Activated naive CD8-positive, alpha-beta T cell treated with anti-CD3 and anti-CD28 coated beads, Interleukin-2, amount 50 U/mL, for 24 hours (primary cell): ENCODE measurements at regions not wholly inside any gene's neighbourhood (a gene's known extent, or its start where the extent isn't known, plus 50 kb on each side); places are given as distances from the start of the nearest gene placed in this dataset.
A peak's percentile ranks its signal among the peaks of the same experiment; 100 is the strongest.
"Not testable (repeated sequence)": the region's sequence is repeated elsewhere in the genome, so short reads cannot be mapped to it uniquely, and the experiment has no call there.

Experiments
- ATAC-seq: fragments of 150-1000 bp; cut with Tn5 transposase; one replicate; pipeline ENCODE4 v1.10.0; 2021
- DNase-seq: peaks from one replicate; pipeline ENCODE4 v3.0.0; 2021
- H3K27ac Mint-ChIP-seq: one replicate; pipeline ENCODE4 v1.8.0; 2021; ENCODE audit warnings: mild to moderate bottlenecking, mixed read lengths
- H3K27me3 Mint-ChIP-seq: one replicate; pipeline ENCODE4 v1.8.0; 2021; ENCODE audit warnings: mixed read lengths
- H3K36me3 Mint-ChIP-seq: one replicate; pipeline ENCODE4 v1.8.0; 2021; ENCODE audit warnings: low read depth, mixed read lengths
- H3K4me1 Mint-ChIP-seq: one replicate; pipeline ENCODE4 v1.8.0; 2021; ENCODE audit warnings: mixed read lengths
- H3K4me3 Mint-ChIP-seq: one replicate; pipeline ENCODE4 v1.8.0; 2021; ENCODE audit warnings: mild to moderate bottlenecking, moderate library complexity, mixed read lengths
- H3K9me3 Mint-ChIP-seq: one replicate; pipeline ENCODE4 v1.8.0; 2021; ENCODE audit warnings: mixed read lengths

DNA sequence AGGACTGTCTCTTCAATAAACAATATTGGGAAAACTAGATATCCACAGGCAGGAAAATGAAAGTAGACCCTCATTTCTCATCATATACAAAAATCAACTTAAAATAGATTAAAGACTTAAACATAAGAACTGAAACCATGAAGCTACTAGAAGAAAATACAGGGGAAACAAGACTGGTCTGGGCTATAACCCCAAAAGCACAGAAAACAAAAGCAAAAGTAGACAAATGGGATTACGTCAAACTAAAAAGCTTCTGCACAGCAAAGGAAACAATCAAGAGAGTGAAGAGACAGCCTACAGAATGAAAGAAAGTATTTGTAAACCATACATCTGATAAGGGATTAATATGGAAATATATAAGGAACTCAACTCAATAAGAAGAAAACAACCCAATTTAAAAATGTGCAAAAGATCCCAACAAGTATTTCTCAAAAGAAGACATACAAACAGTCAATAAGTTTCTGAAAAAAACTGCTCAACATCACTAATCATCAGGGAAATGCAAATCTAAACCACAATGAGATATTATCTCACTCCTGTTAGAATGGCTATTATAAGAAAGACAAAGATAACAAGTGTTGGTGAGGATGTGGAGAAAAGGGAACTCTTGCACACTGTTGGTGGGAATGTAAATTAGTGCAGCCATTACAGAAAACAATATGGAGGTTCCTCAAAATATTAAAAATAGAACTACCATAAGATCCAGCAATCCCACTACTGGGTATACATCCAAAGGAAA is 325.3 kb upstream of the RASGEF1B start:
- Mint-ChIP-seq H3K27me3 (no peaks in the 10 kb centered on the region), H3K4me3 (peak overlapping the region; percentile 27), H3K4me1 (peaks cover 12% of the 10 kb centered on the region), H3K9me3 (peaks cover 18% of the 10 kb centered on the region), H3K36me3 (no peaks in the 10 kb centered on the region), H3K27ac (no peak overlapping the region)
- DNase-seq (no peak), ATAC-seq (no peak)

DNA sequence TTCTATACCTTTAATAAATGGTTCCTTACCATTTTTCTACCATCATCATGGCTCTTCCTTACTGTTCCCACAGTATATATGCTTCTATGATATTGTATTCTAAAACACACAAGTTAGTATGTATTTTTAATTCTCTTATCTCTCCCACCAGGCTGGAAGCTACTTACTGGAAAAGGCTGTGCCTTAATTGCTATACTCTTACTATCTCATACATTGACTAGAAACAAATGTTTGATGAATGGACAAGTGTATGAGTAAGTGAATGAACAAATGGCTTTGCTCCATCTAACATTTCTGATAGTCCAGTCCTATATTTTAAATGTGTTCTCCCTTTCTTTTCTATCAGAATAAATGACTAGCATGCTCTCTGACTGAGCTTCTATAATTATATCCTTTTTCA is 320.8 kb upstream of the RASGEF1B start:
- peaks cover 16% of the 10 kb centered on the region for H3K4me1 Mint-ChIP-seq
- DNase-seq (no peak), ATAC-seq (no peak)
- H3K4me3 Mint-ChIP-seq = no peak overlapping the region
- H3K27me3 Mint-ChIP-seq = no peaks in the 10 kb centered on the region
- H3K9me3 Mint-ChIP-seq = peaks cover 15% of the 10 kb centered on the region
- H3K36me3 Mint-ChIP-seq = no peaks in the 10 kb centered on the region
- H3K27ac Mint-ChIP-seq = no peak overlapping the region

DNA sequence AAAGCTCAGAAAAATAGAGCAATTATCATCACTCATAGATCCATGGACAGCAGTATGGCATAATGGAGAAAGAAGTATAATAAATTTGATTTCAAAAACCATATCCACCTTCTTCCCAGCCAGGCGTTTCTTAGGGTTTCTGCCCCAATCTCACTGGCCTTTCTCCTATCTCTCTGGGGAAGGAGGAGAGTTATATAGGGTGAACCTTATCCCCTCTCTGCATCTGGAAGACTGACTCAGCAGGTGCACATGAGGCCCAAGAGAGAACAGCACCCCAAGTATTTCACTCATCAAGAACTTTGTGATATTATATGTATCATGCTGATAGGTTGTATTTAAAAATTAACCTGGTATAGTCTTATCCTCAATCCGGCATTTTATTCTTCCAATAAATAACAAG is 318.8 kb upstream of the RASGEF1B start:
- Mint-ChIP-seq H3K9me3 (peaks cover 8% of the 10 kb centered on the region), H3K27ac (no peak overlapping the region)

DNA sequence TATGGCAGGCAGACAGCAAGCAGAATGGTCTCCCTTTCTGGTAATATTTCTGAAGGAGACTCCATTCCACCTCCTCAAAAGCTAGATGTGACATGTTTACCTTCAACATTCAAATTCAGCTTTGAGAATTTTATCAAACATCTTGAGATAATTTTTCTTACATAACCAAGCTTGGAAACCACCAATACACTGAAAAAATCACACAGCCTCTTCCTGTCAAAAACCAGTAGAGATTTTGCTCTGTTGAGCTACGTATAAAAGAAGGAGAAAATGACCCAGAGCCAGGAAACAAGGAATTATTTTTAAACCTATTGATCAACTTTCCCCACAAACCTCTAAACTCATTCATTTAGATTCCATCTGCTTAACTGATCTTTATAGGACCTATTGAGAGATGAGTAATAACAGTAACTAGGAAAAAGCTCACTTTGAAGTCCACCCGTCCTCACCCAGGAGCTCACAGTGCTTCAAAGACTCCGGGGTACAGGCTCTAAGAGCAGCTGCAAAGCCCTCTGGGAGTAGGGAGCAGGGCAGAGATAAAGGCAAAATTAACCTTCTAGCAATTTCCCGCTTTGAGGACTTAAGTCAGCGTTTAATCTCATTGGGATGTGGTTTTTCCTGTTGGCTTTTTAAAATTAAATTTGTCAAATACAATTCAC is 318.2 kb upstream of the RASGEF1B start:
- Mint-ChIP-seq H3K4me3 (no peak overlapping the region), H3K27ac (no peak overlapping the region), H3K36me3 (no peaks in the 10 kb centered on the region), H3K27me3 (no peaks in the 10 kb centered on the region), H3K4me1 (peaks cover 23% of the 10 kb centered on the region), H3K9me3 (peaks cover 8% of the 10 kb centered on the region)
- ATAC-seq (peak; percentile 57), DNase-seq (no peak)

More for the DNA sequence above, 318.8 kb upstream of the RASGEF1B start:
- no peak overlapping the region for H3K4me3 Mint-ChIP-seq
- ATAC-seq = no peak
- no peak for DNase-seq
- no peaks in the 10 kb centered on the region for H3K27me3 Mint-ChIP-seq
- peaks cover 23% of the 10 kb centered on the region for H3K4me1 Mint-ChIP-seq
- no peaks in the 10 kb centered on the region for H3K36me3 Mint-ChIP-seq

DNA sequence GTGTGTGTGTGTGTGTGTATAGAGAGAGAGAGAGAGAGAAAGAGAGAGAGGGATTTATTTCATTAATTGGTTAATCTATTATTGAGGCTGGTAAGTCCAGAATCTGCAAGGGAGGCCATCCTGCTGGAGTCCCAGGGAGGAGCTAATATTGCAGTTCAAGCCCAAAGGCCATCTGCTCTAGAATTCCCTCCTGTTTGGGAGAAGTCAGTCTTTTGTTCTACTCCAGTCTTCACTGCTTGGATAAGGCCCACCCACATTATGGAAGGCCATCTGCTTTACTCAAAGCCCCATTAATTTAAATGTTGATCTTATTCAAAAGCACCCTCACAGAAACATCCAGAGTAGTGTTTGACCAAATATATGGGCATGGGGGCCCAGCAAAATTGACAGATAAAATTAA is 317.5 kb upstream of the RASGEF1B start:
- Mint-ChIP-seq H3K4me1 (peaks cover 23% of the 10 kb centered on the region), H3K27me3 (no peaks in the 10 kb centered on the region)

DNA sequence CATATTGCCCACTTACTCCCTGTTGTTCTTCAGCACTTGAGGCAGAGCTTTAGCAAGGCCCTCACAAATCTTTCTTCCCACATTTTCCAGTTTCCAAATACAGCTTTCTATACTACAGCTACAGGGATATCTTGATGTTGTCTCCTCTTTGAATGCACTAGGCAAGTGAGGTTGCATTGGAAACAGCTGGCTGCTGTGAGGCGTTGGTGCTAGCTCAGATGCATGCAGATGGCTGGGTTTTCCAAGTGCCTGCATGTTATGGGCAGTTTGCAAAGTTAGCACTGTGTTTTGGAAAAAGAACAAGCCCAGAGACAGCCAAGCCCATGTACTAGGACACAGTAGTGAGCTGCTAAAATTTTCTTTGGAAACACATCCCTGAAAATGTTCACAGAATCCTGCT is 315.1 kb upstream of the RASGEF1B start:
- H3K4me1 Mint-ChIP-seq = peaks cover 23% of the 10 kb centered on the region
- no peaks in the 10 kb centered on the region for H3K27me3 Mint-ChIP-seq
- no peaks in the 10 kb centered on the region for H3K9me3 Mint-ChIP-seq
- peak overlapping the region; percentile 33 for H3K27ac Mint-ChIP-seq
- ATAC-seq = no peak
- H3K36me3 Mint-ChIP-seq = no peaks in the 10 kb centered on the region
- DNase-seq = no peak
- H3K4me3 Mint-ChIP-seq = no peak overlapping the region

More for the DNA sequence above, 317.5 kb upstream of the RASGEF1B start:
- peaks cover 5% of the 10 kb centered on the region for H3K9me3 Mint-ChIP-seq
- ATAC-seq = no peak
- no peak overlapping the region for H3K4me3 Mint-ChIP-seq
- no peak overlapping the region for H3K27ac Mint-ChIP-seq
- no peaks in the 10 kb centered on the region for H3K36me3 Mint-ChIP-seq
- DNase-seq = no peak

DNA sequence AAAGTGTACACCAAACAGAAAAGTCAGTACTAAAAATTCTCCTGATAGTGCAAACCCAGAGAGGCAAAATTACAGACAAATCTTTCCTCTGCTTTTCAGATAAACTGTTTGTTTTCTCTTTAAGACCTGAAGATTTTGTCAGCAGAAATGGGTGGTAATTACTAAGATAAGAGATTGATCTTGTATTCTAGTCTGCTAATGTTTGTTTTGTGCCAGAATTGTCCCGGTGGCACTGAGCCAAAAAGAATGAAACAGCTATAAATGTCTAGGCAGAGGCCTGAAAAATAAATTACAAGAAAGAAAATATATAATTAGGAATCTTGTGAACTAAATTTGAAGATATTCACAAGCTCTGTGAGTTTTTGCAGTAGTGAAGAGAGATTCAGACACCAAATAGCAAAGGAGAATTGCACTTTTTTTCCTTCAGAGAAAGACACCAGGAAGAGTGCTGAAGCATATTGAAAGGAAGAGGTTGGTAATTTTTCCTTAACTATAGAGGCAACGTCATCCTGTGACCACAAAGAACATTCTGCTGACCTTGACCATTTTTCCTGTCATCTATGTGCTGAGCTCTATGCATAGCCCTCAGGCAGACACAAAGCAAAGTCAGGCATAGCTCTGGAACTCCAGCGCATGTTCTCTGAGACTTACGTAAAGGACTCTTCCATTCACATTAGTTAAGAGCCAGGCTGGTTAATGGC is 314.5 kb upstream of the RASGEF1B start:
- H3K27ac Mint-ChIP-seq = peak overlapping the region; percentile 33
- ATAC-seq = peak; percentile 77

DNA sequence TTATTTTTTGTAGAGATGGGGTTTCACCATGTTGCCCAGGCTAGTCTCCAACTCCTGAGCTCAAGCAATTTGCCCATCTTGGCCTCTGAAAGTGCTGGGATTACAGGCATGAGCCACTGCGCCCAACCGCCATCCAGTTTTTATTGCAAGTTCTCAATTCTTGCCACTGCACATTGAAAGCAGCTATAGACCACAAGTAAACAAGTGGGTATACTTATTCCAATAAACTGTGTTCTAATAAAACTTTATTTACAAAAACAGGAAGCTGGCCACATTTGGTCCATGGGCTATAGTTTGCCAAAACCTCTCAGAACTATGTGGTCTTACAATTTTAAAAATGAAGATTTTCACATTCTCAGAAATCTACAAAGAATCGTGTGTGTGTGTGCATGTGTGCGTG is 313.6 kb upstream of the RASGEF1B start:
- Mint-ChIP-seq H3K27me3 (no peaks in the 10 kb centered on the region), H3K9me3 (no peaks in the 10 kb centered on the region), H3K27ac (peak overlapping the region; percentile 33), H3K4me1 (peaks cover 23% of the 10 kb centered on the region), H3K4me3 (no peak overlapping the region), H3K36me3 (no peaks in the 10 kb centered on the region)
- DNase-seq (no peak), ATAC-seq (no peak)

More for the DNA sequence above, 314.5 kb upstream of the RASGEF1B start:
- Mint-ChIP-seq H3K4me1 (peaks cover 23% of the 10 kb centered on the region), H3K27me3 (no peaks in the 10 kb centered on the region), H3K9me3 (no peaks in the 10 kb centered on the region), H3K36me3 (no peaks in the 10 kb centered on the region), H3K4me3 (no peak overlapping the region)
- DNase-seq = no peak

DNA sequence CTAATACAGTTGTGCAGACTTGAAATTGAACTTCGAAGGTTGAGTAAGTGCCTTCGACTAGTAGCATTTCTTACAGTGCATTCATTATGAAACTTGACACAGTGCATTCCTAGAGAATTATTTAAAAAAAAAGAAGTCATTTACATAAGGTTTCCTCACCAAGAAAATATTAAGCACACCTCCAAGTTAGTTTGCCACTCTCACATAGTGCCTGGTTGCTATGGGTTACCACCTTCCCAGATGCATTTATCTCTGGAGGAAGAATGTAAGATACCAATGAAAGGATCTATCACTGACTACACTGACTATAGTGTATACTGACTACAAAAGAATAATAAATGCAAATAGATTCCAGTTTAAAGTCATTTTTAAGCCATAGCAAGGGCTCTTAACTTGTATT is 311.9 kb upstream of the RASGEF1B start:
- Mint-ChIP-seq H3K4me3 (no peak overlapping the region), H3K27ac (no peak overlapping the region), H3K36me3 (no peaks in the 10 kb centered on the region), H3K4me1 (peaks cover 13% of the 10 kb centered on the region), H3K27me3 (no peaks in the 10 kb centered on the region), H3K9me3 (peaks cover under 1% of the 10 kb centered on the region)
- no peak for ATAC-seq
- no peak for DNase-seq

DNA sequence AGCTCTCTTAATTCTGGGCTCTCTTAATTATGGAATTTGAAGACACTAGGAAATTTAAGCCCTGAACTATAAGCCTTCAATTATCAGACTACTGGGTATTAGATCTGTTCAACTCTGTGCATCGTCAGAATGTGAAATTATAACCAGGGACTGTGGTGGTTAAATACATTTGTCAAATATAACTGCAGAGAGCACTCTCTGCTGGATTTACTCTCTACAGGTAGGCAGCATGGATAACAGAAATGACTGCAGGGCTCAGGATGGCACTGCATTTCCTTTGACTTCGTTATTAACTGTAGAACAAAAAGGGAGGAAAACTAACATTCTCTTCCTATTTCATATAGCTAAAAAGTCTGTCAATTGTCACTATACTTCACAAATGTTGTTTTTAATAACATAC is 310.1 kb upstream of the RASGEF1B start:
- Mint-ChIP-seq H3K36me3 (no peaks in the 10 kb centered on the region), H3K27me3 (no peaks in the 10 kb centered on the region), H3K4me3 (no peak overlapping the region), H3K9me3 (peaks cover 7% of the 10 kb centered on the region), H3K4me1 (peaks cover 13% of the 10 kb centered on the region), H3K27ac (no peak overlapping the region)
- no peak for DNase-seq
- ATAC-seq = no peak

DNA sequence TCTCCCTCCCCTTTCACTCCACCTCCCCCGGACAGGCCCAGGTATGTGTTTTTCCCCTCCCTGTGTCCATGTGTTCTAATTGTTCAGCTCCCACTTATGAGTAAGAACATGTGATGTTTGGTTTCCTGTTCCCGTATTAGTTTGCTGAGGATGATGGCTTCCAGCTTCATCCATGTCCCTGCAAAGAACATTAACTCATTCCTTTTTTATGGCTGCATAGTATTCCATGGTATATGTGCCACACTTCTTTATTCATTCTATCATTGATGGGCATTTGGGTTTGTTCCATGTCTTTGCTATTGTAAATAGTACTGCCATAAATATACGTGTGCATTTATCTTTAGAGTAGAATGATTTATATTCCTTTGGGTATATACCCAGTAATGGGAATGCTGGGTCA is 306.0 kb upstream of the RASGEF1B start:
- ATAC-seq, H3K27me3 Mint-ChIP-seq, DNase-seq, H3K9me3 Mint-ChIP-seq, H3K36me3 Mint-ChIP-seq, H3K27ac Mint-ChIP-seq, H3K4me1 Mint-ChIP-seq, H3K4me3 Mint-ChIP-seq: not testable (repeated sequence)

DNA sequence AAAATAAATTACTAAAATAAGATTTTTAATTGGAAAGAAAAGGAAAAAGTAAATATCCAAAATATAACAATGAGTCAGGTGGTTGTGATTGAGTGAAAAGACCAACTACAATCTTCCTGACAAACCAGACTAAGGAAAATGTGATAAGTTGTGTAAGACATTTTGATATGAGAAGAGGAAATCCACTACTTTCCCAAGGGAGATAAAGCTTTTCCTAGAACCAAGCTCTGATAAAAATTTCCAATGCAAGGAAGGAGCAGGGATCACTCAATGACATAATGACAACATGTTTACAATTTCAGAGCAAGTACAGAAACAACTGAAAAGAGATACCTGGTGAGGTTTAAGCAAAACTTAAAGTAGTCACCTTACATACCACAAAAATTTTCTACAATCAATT is 305.1 kb upstream of the RASGEF1B start:
- no peak overlapping the region for H3K27ac Mint-ChIP-seq
- no peak overlapping the region for H3K4me3 Mint-ChIP-seq
- H3K9me3 Mint-ChIP-seq = peaks cover 7% of the 10 kb centered on the region
- peaks cover 3% of the 10 kb centered on the region for H3K4me1 Mint-ChIP-seq
- H3K27me3 Mint-ChIP-seq = peaks cover 5% of the 10 kb centered on the region
- no peaks in the 10 kb centered on the region for H3K36me3 Mint-ChIP-seq
- DNase-seq = no peak
- ATAC-seq = no peak

DNA sequence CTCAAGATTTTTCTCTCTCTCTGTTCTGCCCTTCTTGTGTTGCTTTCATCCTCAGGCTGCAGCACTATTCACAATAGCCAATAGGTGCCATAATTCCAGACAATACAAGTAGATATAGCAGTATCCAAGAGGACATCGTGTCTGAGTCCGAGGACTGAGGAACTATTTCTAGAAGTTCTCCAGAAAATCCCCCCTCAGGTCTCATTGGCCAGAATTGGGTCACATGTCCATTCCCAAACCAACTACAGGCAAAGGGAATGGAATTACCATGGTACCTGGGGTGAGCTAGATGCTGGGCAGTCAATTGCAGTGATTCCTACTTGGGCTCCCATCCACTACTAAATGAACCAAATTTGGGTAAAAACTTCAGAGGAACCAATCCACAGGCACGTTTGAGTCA is 301.9 kb upstream of the RASGEF1B start:
- peaks cover 6% of the 10 kb centered on the region for H3K4me1 Mint-ChIP-seq
- no peaks in the 10 kb centered on the region for H3K36me3 Mint-ChIP-seq
- H3K4me3 Mint-ChIP-seq = no peak overlapping the region
- H3K27ac Mint-ChIP-seq = no peak overlapping the region
- DNase-seq (no peak), ATAC-seq (no peak)
- H3K27me3 Mint-ChIP-seq = peaks cover 5% of the 10 kb centered on the region
- peaks cover 6% of the 10 kb centered on the region for H3K9me3 Mint-ChIP-seq

DNA sequence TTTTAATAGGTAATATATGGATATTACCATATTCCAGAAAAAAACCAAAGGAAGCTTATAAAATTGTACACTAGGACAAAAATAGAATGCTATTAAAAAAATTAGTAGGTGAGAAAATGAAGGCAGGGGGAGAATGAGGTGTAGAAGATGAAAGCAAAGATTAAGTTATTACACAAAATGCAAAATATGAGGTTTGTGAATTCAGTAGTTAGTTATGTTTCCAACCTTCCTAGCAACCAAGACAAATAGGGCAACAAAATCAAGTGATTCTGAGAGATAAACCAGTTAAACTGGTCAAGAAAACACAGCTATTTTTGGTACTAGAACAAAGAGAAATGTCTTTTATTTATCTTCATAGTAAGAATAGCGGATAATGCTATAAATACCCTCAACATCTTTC is 300.0 kb upstream of the RASGEF1B start:
- no peak for DNase-seq
- Mint-ChIP-seq H3K9me3 (no peaks in the 10 kb centered on the region), H3K4me1 (peaks cover 6% of the 10 kb centered on the region), H3K27ac (no peak overlapping the region), H3K36me3 (no peaks in the 10 kb centered on the region), H3K27me3 (peaks cover 5% of the 10 kb centered on the region), H3K4me3 (no peak overlapping the region)
- ATAC-seq = no peak

DNA sequence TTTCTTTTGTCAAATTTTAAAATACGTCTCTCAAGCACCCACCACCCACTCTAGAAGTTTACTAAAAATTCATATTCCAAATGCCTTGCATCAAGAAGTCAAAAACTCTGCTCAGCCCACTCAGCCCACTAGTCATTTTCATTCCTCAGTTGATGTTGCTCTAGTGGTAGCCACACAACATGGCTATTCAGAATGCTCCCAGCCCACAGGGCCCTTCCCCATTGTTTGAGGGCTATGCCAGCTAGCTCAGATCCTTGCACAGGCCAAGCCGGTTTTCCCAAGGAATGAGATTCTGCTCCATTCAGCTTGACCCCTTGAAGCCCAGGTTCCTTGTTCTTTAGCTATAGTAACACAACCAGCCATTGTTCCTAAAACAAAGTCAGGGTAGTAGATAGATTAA is 297.5 kb upstream of the RASGEF1B start:
- DNase-seq (no peak), ATAC-seq (no peak)
- no peak overlapping the region for H3K4me3 Mint-ChIP-seq
- H3K36me3 Mint-ChIP-seq = no peaks in the 10 kb centered on the region
- peaks cover 2% of the 10 kb centered on the region for H3K27me3 Mint-ChIP-seq
- no peak overlapping the region for H3K27ac Mint-ChIP-seq
- H3K4me1 Mint-ChIP-seq = peaks cover 6% of the 10 kb centered on the region
- no peaks in the 10 kb centered on the region for H3K9me3 Mint-ChIP-seq
